HFF-Myc (cell line): ENCODE measurements at regions not wholly inside any gene's neighbourhood (a gene's known extent, or its start where the extent isn't known, plus 50 kb on each side); places are given as distances from the start of the nearest gene placed in this dataset.
A peak's percentile ranks its signal among the peaks of the same experiment; 100 is the strongest.

Experiments used
- DNase-seq: peaks from one replicate; pipeline ENCODE4 v3.0.0-alpha.2; 2011; ENCODE audit warnings: low read depth; ENCODE audit errors: extremely low read depth
- H3K4me3 ChIP-seq: replicated peaks from 2 replicates; pipeline ENCODE4 v1.5.1; 2011; ENCODE audit warnings: low read depth, mild to moderate bottlenecking, control low read depth, low read length
- TF ChIP-seq, protein P1 (sequence below): IDR thresholded peaks from 2 replicates; pipeline ENCODE4 v1.5.1; 2012; ENCODE audit warnings: mild to moderate bottlenecking, low read depth, low read length, control low read depth; ENCODE audit errors: missing control alignments

DNA sequence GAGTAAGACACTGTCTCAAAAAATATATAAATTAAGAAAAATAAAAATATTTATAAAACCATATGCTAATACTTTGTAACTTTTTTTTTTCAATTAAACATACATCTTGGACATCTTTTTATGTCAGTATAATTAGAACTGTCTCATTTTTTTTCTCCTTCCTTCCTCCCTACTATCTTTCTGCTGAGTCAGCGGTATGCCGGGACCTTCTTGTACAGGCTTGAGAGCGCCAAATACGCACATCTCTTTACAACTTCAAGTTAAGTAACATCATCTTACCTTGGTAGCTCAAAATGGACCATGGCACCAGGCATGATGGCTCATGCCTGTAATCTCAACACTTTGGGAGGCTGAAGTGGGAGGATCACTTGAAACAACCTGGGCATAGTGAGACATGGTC, 153.4 kb downstream of the FAM161A start:
- TF ChIP-seq, protein P1, sequence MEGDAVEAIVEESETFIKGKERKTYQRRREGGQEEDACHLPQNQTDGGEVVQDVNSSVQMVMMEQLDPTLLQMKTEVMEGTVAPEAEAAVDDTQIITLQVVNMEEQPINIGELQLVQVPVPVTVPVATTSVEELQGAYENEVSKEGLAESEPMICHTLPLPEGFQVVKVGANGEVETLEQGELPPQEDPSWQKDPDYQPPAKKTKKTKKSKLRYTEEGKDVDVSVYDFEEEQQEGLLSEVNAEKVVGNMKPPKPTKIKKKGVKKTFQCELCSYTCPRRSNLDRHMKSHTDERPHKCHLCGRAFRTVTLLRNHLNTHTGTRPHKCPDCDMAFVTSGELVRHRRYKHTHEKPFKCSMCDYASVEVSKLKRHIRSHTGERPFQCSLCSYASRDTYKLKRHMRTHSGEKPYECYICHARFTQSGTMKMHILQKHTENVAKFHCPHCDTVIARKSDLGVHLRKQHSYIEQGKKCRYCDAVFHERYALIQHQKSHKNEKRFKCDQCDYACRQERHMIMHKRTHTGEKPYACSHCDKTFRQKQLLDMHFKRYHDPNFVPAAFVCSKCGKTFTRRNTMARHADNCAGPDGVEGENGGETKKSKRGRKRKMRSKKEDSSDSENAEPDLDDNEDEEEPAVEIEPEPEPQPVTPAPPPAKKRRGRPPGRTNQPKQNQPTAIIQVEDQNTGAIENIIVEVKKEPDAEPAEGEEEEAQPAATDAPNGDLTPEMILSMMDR, result no peak
- DNase-seq, result no peak
- no peak overlapping the region for H3K4me3 ChIP-seq

DNA sequence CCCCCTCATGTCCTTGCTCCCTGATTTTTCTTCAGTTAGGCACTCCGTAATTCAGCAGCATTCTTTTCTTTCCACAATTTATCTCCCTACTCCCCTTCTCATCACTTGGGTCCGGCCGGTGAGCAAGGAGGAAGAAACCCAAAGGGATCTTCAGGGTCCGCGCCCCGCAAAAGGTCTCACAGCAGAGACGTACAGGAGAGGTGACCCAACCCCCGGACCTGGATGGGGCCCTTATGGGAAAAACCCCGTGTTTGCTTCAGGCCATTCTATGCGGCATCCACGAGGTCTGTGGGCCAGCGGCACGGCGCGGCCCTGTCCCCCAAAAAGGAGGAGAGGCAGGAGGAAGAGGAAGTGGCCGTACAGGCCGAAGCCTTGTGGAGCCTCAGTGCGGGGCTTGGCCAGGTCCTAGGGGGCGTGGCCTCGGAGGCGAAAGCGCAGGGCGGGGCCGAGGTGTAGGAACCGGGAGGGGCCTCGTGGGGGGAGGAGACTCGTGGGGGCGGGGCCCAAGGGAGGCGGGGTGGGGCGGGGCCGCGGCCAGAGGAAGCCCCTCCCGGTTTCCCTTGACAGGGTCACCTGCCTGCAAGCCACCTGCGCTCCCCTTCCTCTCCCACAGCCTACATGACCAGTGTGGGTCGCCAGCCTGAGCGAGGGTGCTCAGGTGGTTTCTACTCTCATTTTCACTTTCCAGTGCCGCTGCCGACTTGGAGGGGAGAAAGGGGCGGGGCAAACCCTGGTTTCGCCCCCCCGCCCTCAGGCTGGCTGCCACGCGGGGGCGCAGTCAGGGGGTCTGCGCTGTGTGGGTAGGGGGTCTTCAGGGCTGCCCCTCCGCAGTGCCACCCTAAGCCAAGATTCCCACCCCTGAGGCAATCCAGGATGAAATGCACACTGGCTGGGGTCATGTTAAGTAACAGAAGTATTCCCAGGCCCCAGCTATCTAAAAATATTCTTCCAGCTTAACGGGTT, 156.4 kb upstream of the XPO1 start:
- TF ChIP-seq, protein P1, result peak; percentile 52
- H3K4me3 ChIP-seq, result peak overlapping the region; percentile 63
- DNase-seq, result peak; percentile 63

GRCh38 chr2:61693744-61694143, 155.6 kb upstream of the XPO1 start:
- TF ChIP-seq, protein P1, result no peak
- no peak for DNase-seq
- H3K4me3 ChIP-seq, result no peak overlapping the region

DNA sequence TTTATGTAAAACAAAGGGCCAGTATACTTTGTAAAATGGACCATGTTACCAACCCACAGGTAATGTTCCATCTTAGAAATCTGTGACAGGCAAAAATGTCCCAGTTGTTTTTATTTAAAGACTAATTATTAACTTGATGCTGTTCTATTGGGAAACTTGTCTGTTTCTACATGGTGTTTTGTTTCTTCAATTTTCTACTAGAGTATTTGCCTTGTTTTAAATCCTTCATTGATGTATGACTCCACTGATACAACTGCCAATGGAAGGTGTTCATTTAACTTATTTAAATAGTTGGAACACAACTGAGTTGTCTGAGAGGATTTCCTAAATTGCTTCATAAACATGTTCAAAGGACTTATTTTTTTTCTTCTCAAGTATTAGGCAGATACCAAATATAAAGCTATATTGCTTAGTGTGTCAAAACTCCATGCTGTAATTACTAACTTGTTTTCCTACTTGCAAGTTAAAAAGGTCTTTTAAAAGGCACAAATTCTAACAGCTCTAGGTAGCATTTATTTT, 152.0 kb upstream of the XPO1 start:
- TF ChIP-seq, protein P1, result no peak
- DNase-seq, result no peak
- no peak overlapping the region for H3K4me3 ChIP-seq

GRCh38 chr2:61689568-61689967, 151.4 kb upstream of the XPO1 start:
- H3K4me3 ChIP-seq, result no peak overlapping the region
- no peak for DNase-seq
- TF ChIP-seq, protein P1, result no peak

GRCh38 chr2:61688369-61689334, 150.5 kb upstream of the XPO1 start:
- TF ChIP-seq, protein P1, result no peak
- H3K4me3 ChIP-seq, result no peak overlapping the region

More at GRCh38 chr2:61688369-61689334, 150.5 kb upstream of the XPO1 start:
- DNase-seq, result no peak
